HepG2 (cell line): ENCODE measurements at regions not wholly inside any gene's neighbourhood (a gene's known extent, or its start where the extent isn't known, plus 50 kb on each side); places are given as distances from the start of the nearest gene placed in this dataset.

ENCODE experiments used
- ATAC-seq: fragments of 200-7000 bp; cut with Tn5 transposase; 3 replicates; pipeline ENCODE4 v1.9.1; 2020; ENCODE audit warnings: mild to moderate bottlenecking, moderate library complexity
- BruUV-seq: library from RNA; stranded (reverse); fragments of 400-500 nt; replicated peaks from 2 replicates; lab custom pipeline; 2021; lab: Mats Ljungman, UMichigan
- CTCF ChIA-PET: fragments of 300-600 bp; formaldehyde crosslinking; extraction: SDS; loops from one replicate; lab custom pipeline; 2021; ENCODE audit warnings: low total read pairs, inconsistent platforms, low intra/inter-chr PET ratio; lab: Yijun Ruan, JAX
- POLR2A ChIA-PET: fragments of 350-600 bp; sonication (Branson Sonifier 250); formaldehyde crosslinking; loops from one replicate; lab custom pipeline; 2020; ENCODE audit warnings: antibody characterized with exemption, inconsistent platforms; lab: Yijun Ruan, JAX
- DNase-seq: peaks from one replicate; pipeline ENCODE4 v3.0.0-alpha.2; 2015; ENCODE audit warnings: low spot score
- FAIRE-seq: peaks from 3 replicates; lab custom pipeline; 2011; peaks lifted over from hg19 to GRCh38; lab: Jason Lieb, UNC
- H2AFZ ChIP-seq: one replicate; pipeline ENCODE4 v1.6.1; 2011; ENCODE audit warnings: low read length, inconsistent platforms
- H3K27ac ChIP-seq: fragments of 300-600 bp; 3 replicates; pipeline ENCODE4 v1.8.0; 2011; ENCODE audit warnings: mixed run types, mild to moderate bottlenecking, mixed read lengths, low read length, inconsistent platforms; ENCODE audit not compliant: insufficient read depth; ENCODE audit errors: extremely low read length
- H3K27me3 ChIP-seq, 2 experiments: fragments of 200-600 bp in 1 of 2; 2 replicates in 1 of 2; 3 replicates in 1 of 2; pipeline versions ENCODE4 v1.6.0 to v1.8.0; 2011; ENCODE audit warnings: low read length in 2 of 2, mild to moderate bottlenecking in 2 of 2, moderate library complexity in 2 of 2, inconsistent platforms in 1 of 2; ENCODE audit not compliant: insufficient read depth in 2 of 2, control insufficient read depth in 1 of 2
- H3K36me3 ChIP-seq, 2 experiments: fragments of 200-600 bp in 1 of 2; replicated peaks in 1 of 2; 2 replicates in 1 of 2; 3 replicates in 1 of 2; pipeline versions ENCODE4 v1.5.1 to v1.8.0; 2011; ENCODE audit warnings: low read length in 2 of 2, inconsistent platforms in 1 of 2; ENCODE audit not compliant: insufficient read depth in 2 of 2, control insufficient read depth in 1 of 2
- H3K4me1 ChIP-seq: 2 replicates; pipeline ENCODE4 v1.5.1; 2012; ENCODE audit warnings: low read length, inconsistent platforms; ENCODE audit not compliant: insufficient read depth
- H3K4me2 ChIP-seq: 2 replicates; pipeline ENCODE4 v1.6.0; 2011; ENCODE audit warnings: low read depth, low read length, inconsistent platforms
- H3K4me3 ChIP-seq, 3 experiments: fragments of 200-600 bp in 1 of 3; sonication (generic), shearing (Covaris generic) in 1 of 3; replicated peaks in 1 of 3; 2 replicates each; pipeline ENCODE4 v1.5.1; 2011 to 2016; ENCODE audit warnings: low read length in 3 of 3, inconsistent platforms in 2 of 3, low read depth in 2 of 3, mild to moderate bottlenecking in 2 of 3, control low read depth in 1 of 3, mixed read lengths in 1 of 3; ENCODE audit not compliant: insufficient read depth in 1 of 3
- H3K79me2 ChIP-seq: one replicate; pipeline ENCODE4 v1.6.1; 2011; ENCODE audit warnings: low read length, inconsistent platforms; ENCODE audit not compliant: insufficient read depth
- H3K9ac ChIP-seq: 2 replicates; pipeline ENCODE4 v1.6.0; 2011; ENCODE audit warnings: mild to moderate bottlenecking, low read depth, low read length, inconsistent platforms; ENCODE audit not compliant: insufficient read depth
- H3K9me3 ChIP-seq: 2 replicates; pipeline ENCODE4 v1.5.1; 2012; ENCODE audit warnings: mild to moderate bottlenecking, low read length
- H4K20me1 ChIP-seq: 2 replicates; pipeline ENCODE4 v1.6.0; 2011; ENCODE audit warnings: inconsistent platforms, mild to moderate bottlenecking, low read length, moderate library complexity; ENCODE audit not compliant: insufficient read depth
- CBFB ChIP-seq: sonication (generic); formaldehyde crosslinking; IDR thresholded peaks from 2 replicates; pipeline ENCODE4 v1.4.0; 2020; ENCODE audit warnings: missing genetic modification reagents
- CC2D1A ChIP-seq: sonication (generic); formaldehyde crosslinking; IDR thresholded peaks from 2 replicates; pipeline ENCODE4 v1.8.1; 2023; ENCODE audit warnings: mild to moderate bottlenecking, missing genetic modification reagents
- IRX3 ChIP-seq: sonication (generic); formaldehyde crosslinking; IDR thresholded peaks from 2 replicates; pipeline ENCODE4 v1.8.1; 2023; ENCODE audit warnings: mild to moderate bottlenecking, low read depth, missing genetic modification reagents, borderline replicate concordance
- THAP11 ChIP-seq: IDR thresholded peaks from 2 replicates; pipeline ENCODE4 v1.6.1; 2016; ENCODE audit warnings: missing biosample characterization, missing genetic modification reagents
- ZBTB20 ChIP-seq: sonication (generic); formaldehyde crosslinking; IDR thresholded peaks from 2 replicates; pipeline ENCODE4 v1.8.1; 2023; ENCODE audit warnings: missing genetic modification reagents, low read depth, mild to moderate bottlenecking, borderline replicate concordance
- ZNF383 ChIP-seq: sonication (generic); formaldehyde crosslinking; IDR thresholded peaks from 2 replicates; pipeline ENCODE4 v1.4.0; 2020; ENCODE audit warnings: missing genetic modification reagents, mild to moderate bottlenecking, borderline replicate concordance
- ZNF616 ChIP-seq: sonication (generic); formaldehyde crosslinking; IDR thresholded peaks from 2 replicates; pipeline ENCODE4 v1.5.0; 2020; ENCODE audit warnings: low read depth, mild to moderate bottlenecking, missing genetic modification reagents
- WGBS: methylation state at CpG from one replicate; pipeline ENCODE4 v1.1.6; 2017; ENCODE audit warnings: low lambda C conversion rate; 5-methylcytosine and 5-hydroxymethylcytosine counted together
- in situ Hi-C: cut with HindIII; loops from 2 replicates; pipeline ENCODE4 v1.10.0; 2017; ENCODE audit warnings: low pct_unique_long_range_greater_than_20kb; ENCODE audit not compliant: extremely low pct_ligation_motif_present
- intact Hi-C: fragments of 100-400 bp; cut with micrococcal nuclease; formaldehyde crosslinking; loops from one replicate; pipeline ENCODE4 v1.10.0; 2022; ENCODE audit not compliant: unreplicated experiment
- TF ChIP-seq, protein P1 (sequence below): sonication (generic); formaldehyde crosslinking; IDR thresholded peaks from 2 replicates; pipeline ENCODE4 v1.4.0; 2020; ENCODE audit warnings: mild to moderate bottlenecking, missing genetic modification reagents
- TF ChIP-seq, protein P2 (sequence below): sonication (generic); formaldehyde crosslinking; IDR thresholded peaks from 2 replicates; pipeline ENCODE4 v1.4.0; 2020; ENCODE audit warnings: missing genetic modification reagents
- TF ChIP-seq, protein P3 (sequence below): IDR thresholded peaks from 2 replicates; pipeline ENCODE4 v1.4.0; 2020; ENCODE audit warnings: mild to moderate bottlenecking, missing genetic modification reagents

DNA sequence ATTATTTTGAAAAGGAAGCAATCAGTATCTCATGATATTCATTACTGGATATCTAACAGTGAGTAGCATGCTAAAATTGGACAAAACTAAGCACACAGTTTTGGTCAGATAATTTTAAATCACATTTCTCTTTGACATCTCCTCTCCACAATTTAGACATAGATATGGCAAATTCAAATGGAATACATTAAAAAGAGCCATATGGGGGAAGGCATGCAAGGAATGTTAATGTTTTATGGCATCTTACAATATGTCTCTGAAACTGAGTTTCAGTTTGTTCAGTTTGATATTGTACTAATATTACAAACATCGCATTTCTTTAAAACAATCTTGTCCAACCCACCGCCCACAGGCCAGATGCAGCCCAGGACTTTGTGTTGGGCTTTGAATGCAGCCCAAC lies 151.0 kb downstream of the HTR1A start:
- POLR2A ChIA-PET = no interaction called here
- Histone ChIP-seq H3K27me3 (no peaks in the 10 kb centered on the region), H3K9me3 (peaks cover 90% of the 10 kb centered on the region), H3K79me2 (no peaks in the 10 kb centered on the region), H3K4me2 (no peak overlapping the region), H3K9ac (no peak overlapping the region), H4K20me1 (no peaks in the 10 kb centered on the region), H3K27ac (no peak overlapping the region), H2AFZ (no peak overlapping the region), H3K36me3 (no peaks in the 10 kb centered on the region)
- no TSS peak for BruUV-seq
- FAIRE-seq = no peak
- ATAC-seq = no peak
- in situ Hi-C loops (no loop called here), intact Hi-C loops (no loop called here)
- no peak for TF ChIP-seq ZNF383 (CRISPR knock-in tag)
- TF ChIP-seq, protein P1, sequence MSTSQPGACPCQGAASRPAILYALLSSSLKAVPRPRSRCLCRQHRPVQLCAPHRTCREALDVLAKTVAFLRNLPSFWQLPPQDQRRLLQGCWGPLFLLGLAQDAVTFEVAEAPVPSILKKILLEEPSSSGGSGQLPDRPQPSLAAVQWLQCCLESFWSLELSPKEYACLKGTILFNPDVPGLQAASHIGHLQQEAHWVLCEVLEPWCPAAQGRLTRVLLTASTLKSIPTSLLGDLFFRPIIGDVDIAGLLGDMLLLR (CRISPR knock-in tag) = no peak
- no peak for TF ChIP-seq THAP11 (CRISPR knock-in tag)
- no peak for TF ChIP-seq CBFB
- TF ChIP-seq ZBTB20 = no peak
- no peak for TF ChIP-seq ZNF616 (CRISPR knock-in tag)
- TF ChIP-seq, protein P2, sequence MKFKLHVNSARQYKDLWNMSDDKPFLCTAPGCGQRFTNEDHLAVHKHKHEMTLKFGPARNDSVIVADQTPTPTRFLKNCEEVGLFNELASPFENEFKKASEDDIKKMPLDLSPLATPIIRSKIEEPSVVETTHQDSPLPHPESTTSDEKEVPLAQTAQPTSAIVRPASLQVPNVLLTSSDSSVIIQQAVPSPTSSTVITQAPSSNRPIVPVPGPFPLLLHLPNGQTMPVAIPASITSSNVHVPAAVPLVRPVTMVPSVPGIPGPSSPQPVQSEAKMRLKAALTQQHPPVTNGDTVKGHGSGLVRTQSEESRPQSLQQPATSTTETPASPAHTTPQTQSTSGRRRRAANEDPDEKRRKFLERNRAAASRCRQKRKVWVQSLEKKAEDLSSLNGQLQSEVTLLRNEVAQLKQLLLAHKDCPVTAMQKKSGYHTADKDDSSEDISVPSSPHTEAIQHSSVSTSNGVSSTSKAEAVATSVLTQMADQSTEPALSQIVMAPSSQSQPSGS (CRISPR knock-in tag) = no peak
- TF ChIP-seq, protein P3, sequence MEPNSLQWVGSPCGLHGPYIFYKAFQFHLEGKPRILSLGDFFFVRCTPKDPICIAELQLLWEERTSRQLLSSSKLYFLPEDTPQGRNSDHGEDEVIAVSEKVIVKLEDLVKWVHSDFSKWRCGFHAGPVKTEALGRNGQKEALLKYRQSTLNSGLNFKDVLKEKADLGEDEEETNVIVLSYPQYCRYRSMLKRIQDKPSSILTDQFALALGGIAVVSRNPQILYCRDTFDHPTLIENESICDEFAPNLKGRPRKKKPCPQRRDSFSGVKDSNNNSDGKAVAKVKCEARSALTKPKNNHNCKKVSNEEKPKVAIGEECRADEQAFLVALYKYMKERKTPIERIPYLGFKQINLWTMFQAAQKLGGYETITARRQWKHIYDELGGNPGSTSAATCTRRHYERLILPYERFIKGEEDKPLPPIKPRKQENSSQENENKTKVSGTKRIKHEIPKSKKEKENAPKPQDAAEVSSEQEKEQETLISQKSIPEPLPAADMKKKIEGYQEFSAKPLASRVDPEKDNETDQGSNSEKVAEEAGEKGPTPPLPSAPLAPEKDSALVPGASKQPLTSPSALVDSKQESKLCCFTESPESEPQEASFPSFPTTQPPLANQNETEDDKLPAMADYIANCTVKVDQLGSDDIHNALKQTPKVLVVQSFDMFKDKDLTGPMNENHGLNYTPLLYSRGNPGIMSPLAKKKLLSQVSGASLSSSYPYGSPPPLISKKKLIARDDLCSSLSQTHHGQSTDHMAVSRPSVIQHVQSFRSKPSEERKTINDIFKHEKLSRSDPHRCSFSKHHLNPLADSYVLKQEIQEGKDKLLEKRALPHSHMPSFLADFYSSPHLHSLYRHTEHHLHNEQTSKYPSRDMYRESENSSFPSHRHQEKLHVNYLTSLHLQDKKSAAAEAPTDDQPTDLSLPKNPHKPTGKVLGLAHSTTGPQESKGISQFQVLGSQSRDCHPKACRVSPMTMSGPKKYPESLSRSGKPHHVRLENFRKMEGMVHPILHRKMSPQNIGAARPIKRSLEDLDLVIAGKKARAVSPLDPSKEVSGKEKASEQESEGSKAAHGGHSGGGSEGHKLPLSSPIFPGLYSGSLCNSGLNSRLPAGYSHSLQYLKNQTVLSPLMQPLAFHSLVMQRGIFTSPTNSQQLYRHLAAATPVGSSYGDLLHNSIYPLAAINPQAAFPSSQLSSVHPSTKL (CRISPR knock-in tag) = no peak
- TF ChIP-seq IRX3 (CRISPR knock-in tag) = no peak
- TF ChIP-seq CC2D1A (CRISPR knock-in tag) = no peak
- TF ChIP-seq, all 625 proteins: peak for 0
- no peak for DNase-seq
- no peak overlapping the region for H3K4me3 ChIP-seq
- WGBS = 25% methylated on average over 2 of the region's 2 CpGs
- CTCF ChIA-PET = no interaction called here
- H3K4me1 ChIP-seq = no peaks in the 10 kb centered on the region
